H1 (cell line): ENCODE measurements at regions not wholly inside any gene's neighbourhood (a gene's known extent, or its start where the extent isn't known, plus 50 kb on each side); places are given as distances from the start of the nearest gene placed in this dataset.

Experiments
- CTCF ChIA-PET: fragments of 300-600 bp; sonication (Branson Sonifier 250); formaldehyde crosslinking; loops from one replicate; lab custom pipeline; 2021; ENCODE audit not compliant: partially characterized antibody; lab: Charles Lee
- POLR2A ChIA-PET: fragments of 300-600 bp; sonication (Branson Sonifier 250); formaldehyde crosslinking; loops from one replicate; lab custom pipeline; 2021; ENCODE audit warnings: inconsistent platforms; ENCODE audit not compliant: partially characterized antibody; lab: Charles Lee
- DNase-seq, 2 experiments: peaks; one replicate each; pipeline versions ENCODE4 v3.0.0 to v3.0.0-alpha.2; 2010 to 2022; ENCODE audit warnings: low spot score in 2 of 2, low read depth in 1 of 2, mixed read lengths in 1 of 2
- FAIRE-seq: peaks from 2 replicates; lab custom pipeline; 2011; peaks lifted over from hg19 to GRCh38; lab: Jason Lieb, UNC
- H2AFZ ChIP-seq: 2 replicates; pipeline ENCODE4 v1.8.1; 2012; ENCODE audit warnings: low read length, inconsistent platforms
- H2AK5ac ChIP-seq: 2 replicates; pipeline ENCODE4 v1.6.1; 2013; ENCODE audit warnings: low read depth, low read length
- H2BK120ac ChIP-seq: replicated peaks from 2 replicates; pipeline ENCODE3; 2013; ENCODE audit warnings: low read depth, low read length, inconsistent platforms
- H2BK12ac ChIP-seq: 2 replicates; pipeline ENCODE4 v1.6.1; 2013; ENCODE audit warnings: low read depth, low read length
- H2BK15ac ChIP-seq: 2 replicates; pipeline ENCODE4 v1.6.1; 2013; ENCODE audit warnings: low read length
- H2BK20ac ChIP-seq: 2 replicates; pipeline ENCODE4 v1.6.1; 2013; ENCODE audit warnings: low read length
- H2BK5ac ChIP-seq: 2 replicates; pipeline ENCODE4 v1.6.1; 2013; ENCODE audit warnings: low read depth, low read length
- H3K14ac ChIP-seq: 2 replicates; pipeline ENCODE4 v1.6.1; 2013; ENCODE audit warnings: inconsistent platforms; ENCODE audit not compliant: insufficient read length
- H3K18ac ChIP-seq: 2 replicates; pipeline ENCODE4 v1.6.1; 2013; ENCODE audit warnings: low read length; ENCODE audit errors: extremely low read depth
- H3K23ac ChIP-seq: 2 replicates; pipeline ENCODE4 v1.6.1; 2013; ENCODE audit warnings: inconsistent platforms; ENCODE audit not compliant: insufficient read length
- H3K23me2 ChIP-seq: 2 replicates; pipeline ENCODE4 v1.6.1; 2013; ENCODE audit warnings: low read depth, low read length
- H3K27ac ChIP-seq: 2 replicates; pipeline ENCODE4 v1.6.1; 2011; ENCODE audit warnings: low read depth, low read length, inconsistent platforms
- H3K27me3 ChIP-seq, 4 experiments: replicated peaks in 1 of 4; 1 replicate in 1 of 4; 2 replicates in 3 of 4; pipeline versions ENCODE4 v1.6.1 to v1.8.1; 2011 to 2013; ENCODE audit warnings: low read length in 3 of 4, mild to moderate bottlenecking in 3 of 4, inconsistent platforms in 2 of 4, mixed read lengths in 2 of 4, moderate library complexity in 1 of 4; ENCODE audit not compliant: control insufficient read depth in 3 of 4, insufficient read depth in 3 of 4; ENCODE audit errors: extremely low read depth in 1 of 4
- H3K36me3 ChIP-seq, 4 experiments: 2 replicates each; pipeline versions ENCODE4 v1.6.1 to v1.8.1; 2011 to 2013; ENCODE audit warnings: mild to moderate bottlenecking in 4 of 4, low read length in 3 of 4, moderate library complexity in 2 of 4, control low read depth in 1 of 4, inconsistent platforms in 1 of 4; ENCODE audit not compliant: insufficient read depth in 4 of 4, control insufficient read depth in 2 of 4
- H3K4ac ChIP-seq: replicated peaks from 2 replicates; pipeline ENCODE3; 2013; ENCODE audit warnings: low read length, low read depth, mixed read lengths, inconsistent platforms; ENCODE audit not compliant: insufficient read length
- H3K4me1 ChIP-seq, 4 experiments: replicated peaks in 1 of 4; 1 replicate in 1 of 4; 2 replicates in 3 of 4; pipeline versions ENCODE4 v1.6.1 to v1.8.1; 2011 to 2013; ENCODE audit warnings: low read length in 3 of 4, inconsistent platforms in 2 of 4, mixed read lengths in 1 of 4; ENCODE audit not compliant: insufficient read depth in 4 of 4, control insufficient read depth in 3 of 4
- H3K4me2 ChIP-seq, 2 experiments: 2 replicates each; pipeline versions ENCODE4 v1.6.1 to v1.8.1; 2011 to 2013; ENCODE audit warnings: low read depth in 2 of 2, low read length in 2 of 2, control low read depth in 1 of 2, inconsistent platforms in 1 of 2, mild to moderate bottlenecking in 1 of 2; ENCODE audit not compliant: insufficient read depth in 1 of 2
- H3K4me3 ChIP-seq, 4 experiments: fragments of 200-600, 300-600 bp in 1 of 4; sonication (generic), shearing (Covaris generic), sonication (Bioruptor Twin) in 1 of 4; 2 replicates each; pipeline versions ENCODE4 v1.5.1 to v1.8.1; 2011 to 2016; ENCODE audit warnings: low read length in 4 of 4, low read depth in 3 of 4, control low read depth in 2 of 4, inconsistent platforms in 2 of 4, mild to moderate bottlenecking in 2 of 4, mixed read lengths in 1 of 4, moderate library complexity in 1 of 4; ENCODE audit not compliant: insufficient read depth in 2 of 4; ENCODE audit errors: extremely low read depth in 1 of 4
- H3K56ac ChIP-seq: replicated peaks from 2 replicates; pipeline ENCODE3; 2013; ENCODE audit warnings: low read depth, mild to moderate bottlenecking, mixed read lengths, low read length, inconsistent platforms; ENCODE audit not compliant: insufficient read length
- H3K79me1 ChIP-seq: 2 replicates; pipeline ENCODE4 v1.6.1; 2013; ENCODE audit warnings: low read depth, low read length, control low read depth
- H3K79me2 ChIP-seq, 2 experiments: 2 replicates each; pipeline versions ENCODE4 v1.6.1 to v1.8.1; 2012 to 2013; ENCODE audit warnings: low read length in 2 of 2, mild to moderate bottlenecking in 2 of 2, inconsistent platforms in 1 of 2; ENCODE audit not compliant: insufficient read depth in 2 of 2, control insufficient read depth in 1 of 2
- H3K9ac ChIP-seq, 4 experiments: replicated peaks in 1 of 4; 1 replicate in 1 of 4; 2 replicates in 3 of 4; pipeline versions ENCODE4 v1.6.1 to v1.8.1; 2011 to 2013; ENCODE audit warnings: low read depth in 3 of 4, low read length in 3 of 4, control low read depth in 2 of 4, mild to moderate bottlenecking in 2 of 4, moderate library complexity in 2 of 4, inconsistent platforms in 1 of 4; ENCODE audit errors: extremely low read depth in 1 of 4
- H3K9me3 ChIP-seq, 2 experiments: 2 replicates each; pipeline versions ENCODE4 v1.6.1 to v1.8.1; 2012 to 2013; ENCODE audit warnings: mild to moderate bottlenecking in 2 of 2, moderate library complexity in 2 of 2, control low read depth in 1 of 2, inconsistent platforms in 1 of 2, low read depth in 1 of 2, low read length in 1 of 2, mixed read lengths in 1 of 2; ENCODE audit not compliant: insufficient read depth in 2 of 2
- H4K20me1 ChIP-seq, 2 experiments: replicated peaks in 1 of 2; 2 replicates each; pipeline versions ENCODE3 to v1.8.1; 2011 to 2013; ENCODE audit warnings: inconsistent platforms in 2 of 2, low read length in 2 of 2, mild to moderate bottlenecking in 1 of 2; ENCODE audit not compliant: insufficient read depth in 2 of 2, control insufficient read depth in 1 of 2
- H4K5ac ChIP-seq: 2 replicates; pipeline ENCODE4 v1.6.1; 2013; ENCODE audit warnings: low read length, low read depth, mixed read lengths, inconsistent platforms; ENCODE audit not compliant: insufficient read length
- H4K8ac ChIP-seq: 2 replicates; pipeline ENCODE4 v1.8.0; 2013; ENCODE audit warnings: mild to moderate bottlenecking, moderate library complexity, low read length, inconsistent platforms; ENCODE audit not compliant: insufficient read depth; ENCODE audit errors: extremely low read depth
- H4K91ac ChIP-seq: replicated peaks from 2 replicates; pipeline ENCODE3; 2013; ENCODE audit warnings: low read length, mixed read lengths, inconsistent platforms; ENCODE audit not compliant: insufficient read length
- HDAC2 ChIP-seq, 2 experiments: fragments of 300-600 bp in 1 of 2; sonication (generic) in 1 of 2; IDR thresholded peaks; 2 replicates each; pipeline ENCODE4 v1.6.1; 2011 to 2012; ENCODE audit warnings: low read depth in 2 of 2, low read length in 2 of 2, mild to moderate bottlenecking in 2 of 2, moderate library complexity in 2 of 2, borderline replicate concordance in 1 of 2, inconsistent platforms in 1 of 2
- POU5F1 ChIP-seq: IDR thresholded peaks from 2 replicates; pipeline ENCODE4 v1.6.1; 2011; ENCODE audit warnings: low read depth, mild to moderate bottlenecking, low read length, moderate library complexity
- RNF2 ChIP-seq: fragments of 200-900, 300-1000 bp; sonication (generic); IDR thresholded peaks from 2 replicates; pipeline ENCODE4 v1.7.1; 2016; ENCODE audit warnings: borderline replicate concordance, low read depth, mild to moderate bottlenecking, antibody characterized with exemption, low read length; ENCODE audit not compliant: poor library complexity, severe bottlenecking; ENCODE audit errors: missing control alignments
- WGBS, 2 experiments: shearing (Covaris generic) in 1 of 2; methylation state at CpG; one replicate each; pipeline versions ENCODE4 v1.1.6 to v1.1.7; 2013 to 2015; ENCODE audit warnings: low lambda C conversion rate in 2 of 2, mixed read lengths in 2 of 2, inconsistent platforms in 1 of 2, low coverage in 1 of 2, missing lambda C conversion rate in 1 of 2; ENCODE audit not compliant: insufficient replicate concordance in 2 of 2, insufficient coverage in 1 of 2, insufficient read length in 1 of 2; ENCODE audit errors: extremely low coverage in 1 of 2, missing lambda C conversion rate in 1 of 2; 5-methylcytosine and 5-hydroxymethylcytosine counted together

DNA sequence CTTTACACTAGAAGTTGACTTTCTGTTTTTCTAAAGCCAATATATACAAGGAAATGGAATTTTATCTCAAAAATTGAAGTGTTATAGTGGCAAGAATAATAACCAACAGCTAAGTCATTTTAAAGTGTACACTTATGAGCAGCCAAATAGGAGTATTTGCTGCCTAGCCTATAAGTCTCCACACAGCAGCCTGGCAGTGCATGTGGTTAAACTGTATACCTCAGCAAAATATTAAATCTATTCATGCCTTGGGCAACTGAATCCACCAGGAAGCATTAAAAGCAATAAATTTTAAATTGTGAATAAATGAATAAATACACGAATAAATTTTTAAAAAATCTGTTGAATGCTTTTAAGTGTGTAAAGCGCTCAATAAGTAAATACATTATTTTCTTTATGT is 432.4 kb upstream of the RORB start:
- H2BK12ac ChIP-seq: no peak overlapping the region
- no peak overlapping the region for H3K4me2 ChIP-seq
- H3K4me3 ChIP-seq: no peak overlapping the region
- ChIA-PET CTCF (no interaction called here), POLR2A (interaction anchor here (0.6 kb wide), 1 partner anchor 29 kb away, joined by 5 read pairs; no protein-coding TSS in a partner anchor)
- no peak overlapping the region for H3K4ac ChIP-seq
- H3K18ac ChIP-seq: no peak overlapping the region
- no peak for DNase-seq
- H3K27me3 ChIP-seq: no peaks in the 10 kb centered on the region
- no peaks in the 10 kb centered on the region for H3K79me1 ChIP-seq
- peaks cover 0 to 1% of the 10 kb centered on the region in 2 experiments for H4K20me1 ChIP-seq
- no peak for FAIRE-seq
- H4K8ac ChIP-seq: no peak overlapping the region
- 93% methylated on average over 2 of the region's 2 CpGs; no CpG with 5 or more reads in 1 of the 2 experiments for WGBS, 2 experiments
- no peak overlapping the region for H2BK5ac ChIP-seq
- H3K23me2 ChIP-seq: no peaks in the 10 kb centered on the region
- H2AK5ac ChIP-seq: no peak overlapping the region
- H2AFZ ChIP-seq: no peak overlapping the region
- no peak overlapping the region for H2BK15ac ChIP-seq
- no peaks in the 10 kb centered on the region; a peak in 1 of 8 replicates for H3K36me3 ChIP-seq
- H3K56ac ChIP-seq: no peak overlapping the region
- H3K27ac ChIP-seq: no peak overlapping the region
- no peak overlapping the region for H2BK120ac ChIP-seq
- H3K14ac ChIP-seq: no peak overlapping the region
- no peak overlapping the region for H3K23ac ChIP-seq
- H3K9me3 ChIP-seq: no peaks in the 10 kb centered on the region
- H3K9ac ChIP-seq: no peak overlapping the region
- H3K79me2 ChIP-seq: no peaks in the 10 kb centered on the region; a peak in 1 of 4 replicates
- no peak overlapping the region for H4K5ac ChIP-seq
- no peak overlapping the region for H4K91ac ChIP-seq
- H2BK20ac ChIP-seq: no peak overlapping the region
- H3K4me1 ChIP-seq: no peaks in the 10 kb centered on the region
- TF ChIP-seq POU5F1 (no peak), HDAC2 (IDR thresholded peaks at IDR 0.05; ENCODE audit: borderline replicate concordance in 1 of 2, low read depth in 2 of 2, low read length in 2 of 2) (no peak), RNF2 (no peak)
